Heart left ventricle (tissue), 16 donors: ENCODE measurements at regions not wholly inside any gene's neighbourhood (a gene's known extent, or its start where the extent isn't known, plus 50 kb on each side); places are given as distances from the start of the nearest gene placed in this dataset.

Experiments
- ATAC-seq, 4 donors: fragments of 200-7000 bp; cut with Tn5 transposase; one replicate each; pipeline ENCODE4 v1.9.1; 2020 to 2022; ENCODE audit warnings: moderate library complexity in 4 of 4, mild to moderate bottlenecking in 3 of 4, moderate number of reproducible peaks in 1 of 4
- DNase-seq, 5 donors: peaks; one replicate each; pipeline ENCODE4 v3.0.0-alpha.2; 2020
- H3K27ac ChIP-seq, 12 donors: fragments of 200-600 bp; sonication (generic) in 4 of 12; one replicate each; pipeline versions ENCODE4 v1.5.0 to v1.8.0; 2016 to 2022; ENCODE audit warnings: mild to moderate bottlenecking in 2 of 12
- H3K27me3 ChIP-seq, 9 donors: fragments of 200-600 bp; sonication (generic) in 2 of 9; one replicate each; pipeline versions ENCODE4 v1.5.1 to v1.8.0; 2016 to 2022; ENCODE audit warnings: mild to moderate bottlenecking in 3 of 9
- H3K36me3 ChIP-seq, 9 donors: fragments of 200-600 bp; sonication (generic) in 2 of 9; one replicate each; pipeline versions ENCODE4 v1.5.0 to v1.8.0; 2018 to 2022; ENCODE audit warnings: mild to moderate bottlenecking in 2 of 9
- H3K4me1 ChIP-seq, 12 donors: fragments of 200-600 bp; sonication (generic) in 4 of 12; one replicate each; pipeline versions ENCODE4 v1.5.0 to v1.8.0; 2016 to 2022; ENCODE audit warnings: mild to moderate bottlenecking in 3 of 12
- H3K4me3 ChIP-seq, 12 donors: fragments of 200-600 bp; sonication (generic) in 4 of 12; one replicate each; pipeline versions ENCODE4 v1.5.0 to v1.8.0; 2017 to 2022; ENCODE audit warnings: mild to moderate bottlenecking in 9 of 12, moderate library complexity in 4 of 12
- H3K9me3 ChIP-seq, 12 donors: fragments of 200-600 bp; sonication (generic) in 4 of 12; one replicate each; pipeline versions ENCODE4 v1.5.0 to v1.8.0; 2016 to 2022; ENCODE audit warnings: mild to moderate bottlenecking in 1 of 12
- POLR2A ChIP-seq, 2 donors: fragments of 450-650 bp; IDR thresholded peaks; one replicate each; pipeline ENCODE4 v1.6.1; 2017; ENCODE audit warnings: antibody characterized with exemption in 2 of 2, mild to moderate bottlenecking in 2 of 2, moderate library complexity in 2 of 2
- WGBS, 4 donors: extraction: QIAGEN DNeasy Blood & Tissue Kit in 2 of 4; methylation state at CpG; one replicate each; pipeline versions ENCODE4 v1.1.5 to v1.1.7; 2013 to 2018; 5-methylcytosine and 5-hydroxymethylcytosine counted together
- intact Hi-C, 10 donors: fragments of 100-400 bp; cut with DNase I; formaldehyde crosslinking; loops; one replicate each; pipeline versions ENCODE4 v1.11.1 to v1.14.2; 2022
- TF ChIP-seq, protein P1 (sequence below), 12 donors: fragments of 200-600 bp; sonication (generic) in 4 of 12; IDR thresholded peaks; one replicate each; pipeline versions ENCODE4 v1.5.0 to v1.8.0; 2018 to 2022; ENCODE audit warnings: antibody characterized with exemption in 12 of 12, mild to moderate bottlenecking in 5 of 12
- donor health status: ischemic (EF 13 %, LVEDD 7.1; RV severe dilation, severe dysfunction).
- donor health status: healthy with polysubstance abuse.
- donor health status: DM: no; HTN: yes; CAD: no.
- donor health status: DM: no; HTN: no; CAD: no.
- donor health status: ischemic (EF 25% LVEDD 6.9; RV normal size, moderate dysfunction).
- donor health status: ischemic (EF 25% LVEDD 5.7; RV mildly dilated, moderate dysfunction).
- donor health status: healthy.
- donor health status: DM: yes; HTN: yes; CAD: no.
- donor health status: ischemic (EF 35%, LVEDD 5.7; RV mildly dilated, moderate dysfunction).
- donor health status: nonischemic (EF 11% LVEDD 7.7; RV severe dilation, severe dysfunction).
- donor health status: DM: yes; HTN: yes; CAD: no.
- donor health status: PGD.
- donor health status: ischemic (EF 29% LVEDD 5.4; RV normal size, mild dysfunction).
- donor health status: nonischemic (EF 23%, LVEDD 6.1; RV moderate dilation, normal function).

DNA sequence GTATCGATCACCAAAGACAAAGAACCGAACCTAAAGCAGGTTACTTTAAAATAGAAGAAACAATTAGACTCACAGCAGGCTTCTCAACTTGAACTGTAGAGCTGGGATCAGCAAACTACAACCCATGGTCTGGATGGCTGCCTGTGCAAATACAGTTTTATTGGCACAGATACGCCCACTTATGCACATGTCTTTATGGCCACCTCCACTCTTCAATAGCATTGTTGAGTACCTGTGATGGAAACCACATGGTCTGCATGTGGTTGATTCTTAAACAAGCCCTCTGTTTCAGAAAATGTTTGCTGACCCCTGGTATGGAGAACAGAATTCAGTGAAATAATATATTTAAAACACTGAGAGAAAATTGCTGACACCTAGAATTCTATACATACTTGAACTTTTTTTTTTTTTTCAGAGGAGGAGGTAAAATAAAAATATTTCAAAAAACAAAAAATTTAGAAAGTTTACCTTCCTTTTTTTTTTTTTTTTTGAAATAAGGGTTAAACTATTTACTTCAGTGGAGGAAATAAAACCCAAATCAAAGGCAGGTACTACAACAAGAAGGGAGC lies 263.8 kb upstream of the ATP10A start:
- Histone ChIP-seq H3K9me3 (no peaks in the 10 kb centered on the region), H3K4me1 (no peaks in the 10 kb centered on the region), H3K27ac (no peak overlapping the region), H3K27me3 (peaks cover 0 to 26% (median 0%) of the 10 kb centered on the region in 9 donors), H3K4me3 (no peak overlapping the region), H3K36me3 (no peaks in the 10 kb centered on the region)
- no peak for TF ChIP-seq POLR2A (IDR thresholded peaks at IDR 0.05)
- TF ChIP-seq, protein P1, sequence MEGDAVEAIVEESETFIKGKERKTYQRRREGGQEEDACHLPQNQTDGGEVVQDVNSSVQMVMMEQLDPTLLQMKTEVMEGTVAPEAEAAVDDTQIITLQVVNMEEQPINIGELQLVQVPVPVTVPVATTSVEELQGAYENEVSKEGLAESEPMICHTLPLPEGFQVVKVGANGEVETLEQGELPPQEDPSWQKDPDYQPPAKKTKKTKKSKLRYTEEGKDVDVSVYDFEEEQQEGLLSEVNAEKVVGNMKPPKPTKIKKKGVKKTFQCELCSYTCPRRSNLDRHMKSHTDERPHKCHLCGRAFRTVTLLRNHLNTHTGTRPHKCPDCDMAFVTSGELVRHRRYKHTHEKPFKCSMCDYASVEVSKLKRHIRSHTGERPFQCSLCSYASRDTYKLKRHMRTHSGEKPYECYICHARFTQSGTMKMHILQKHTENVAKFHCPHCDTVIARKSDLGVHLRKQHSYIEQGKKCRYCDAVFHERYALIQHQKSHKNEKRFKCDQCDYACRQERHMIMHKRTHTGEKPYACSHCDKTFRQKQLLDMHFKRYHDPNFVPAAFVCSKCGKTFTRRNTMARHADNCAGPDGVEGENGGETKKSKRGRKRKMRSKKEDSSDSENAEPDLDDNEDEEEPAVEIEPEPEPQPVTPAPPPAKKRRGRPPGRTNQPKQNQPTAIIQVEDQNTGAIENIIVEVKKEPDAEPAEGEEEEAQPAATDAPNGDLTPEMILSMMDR (IDR thresholded peaks at IDR 0.05), result no peak
- no peak for DNase-seq
- intact Hi-C loops, result no loop called here
- 89 to 91% (median 90%) methylated on average over 3 of the region's 3 CpGs for WGBS, 4 donors
- no peak for ATAC-seq

DNA sequence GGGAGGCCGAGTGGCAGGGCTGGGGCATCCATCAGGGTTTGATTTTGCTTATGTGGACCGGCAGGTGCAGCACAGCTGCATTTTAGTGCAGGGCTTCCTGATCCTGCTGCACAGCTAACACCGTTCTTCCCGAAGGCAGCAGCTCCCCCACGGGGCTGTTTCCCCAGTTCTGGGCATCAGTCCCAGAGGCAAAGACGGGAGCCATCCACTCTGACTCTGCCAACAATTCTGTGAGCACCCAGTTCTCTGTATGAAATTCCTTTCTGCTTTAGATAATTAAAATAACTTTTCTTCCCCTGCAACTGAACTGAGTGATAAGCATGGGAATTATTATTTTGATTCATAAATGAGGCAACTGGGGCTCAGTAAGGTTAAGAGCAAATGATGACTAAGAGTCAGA lies 262.9 kb upstream of the ATP10A start:
- TF ChIP-seq POLR2A (IDR thresholded peaks at IDR 0.05), result no peak
- TF ChIP-seq, protein P1 (IDR thresholded peaks at IDR 0.05), result no peak
- WGBS, 4 donors, result 43 to 58% (median 50%) methylated on average over 6 of the region's 6 CpGs
- intact Hi-C loops, result no loop called here
- no peak overlapping the region for H3K27ac ChIP-seq
- no peaks in the 10 kb centered on the region for H3K4me1 ChIP-seq
- H3K4me3 ChIP-seq, result no peak overlapping the region
- DNase-seq (no peak), ATAC-seq (peak in 3 of 4 donors; percentile 60 to 73 (median 68))
- H3K27me3 ChIP-seq, result peaks cover 0 to 26% (median 0%) of the 10 kb centered on the region in 9 donors
- no peaks in the 10 kb centered on the region for H3K9me3 ChIP-seq
- H3K36me3 ChIP-seq, result no peaks in the 10 kb centered on the region

DNA sequence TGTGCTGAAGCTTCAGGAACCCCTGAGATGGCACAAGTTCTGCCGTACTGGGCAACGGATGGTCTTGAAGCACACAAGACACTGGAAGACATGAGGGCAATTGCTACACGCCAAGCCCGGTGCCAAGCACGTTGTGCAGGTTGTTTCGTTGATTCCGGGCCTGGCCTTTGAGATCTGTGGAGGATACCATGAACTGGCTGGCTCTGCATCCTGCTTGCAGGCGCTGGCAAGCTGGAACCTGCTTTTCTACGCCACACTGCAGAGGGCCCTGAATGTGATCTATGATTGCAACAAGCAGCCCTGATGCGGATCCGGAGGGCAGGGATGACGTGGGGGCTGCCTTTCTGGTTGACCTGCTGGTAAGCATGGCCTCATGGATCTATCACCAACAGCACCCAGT lies 262.5 kb upstream of the ATP10A start:
- WGBS, 4 donors, result 84 to 88% (median 87%) methylated on average over 10 to 12 of the region's 12 CpGs

DNA sequence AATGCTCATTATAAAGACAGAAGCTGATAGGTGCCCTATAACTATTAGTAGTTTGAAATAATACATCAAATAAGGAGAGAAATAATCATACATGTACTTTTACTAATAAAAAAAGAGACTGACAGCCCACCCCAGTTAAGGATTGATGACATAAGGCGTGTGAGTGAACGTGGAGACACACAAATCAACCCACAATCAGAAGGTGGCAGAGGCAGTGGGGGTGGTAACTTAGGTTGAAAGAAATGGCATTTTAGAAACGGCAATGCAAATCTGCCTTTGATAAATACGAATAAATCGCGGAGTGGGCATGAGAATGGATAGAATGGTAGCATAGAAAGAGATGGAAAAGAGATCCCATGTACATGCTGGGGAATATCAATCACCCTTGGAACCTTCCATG lies 256.2 kb upstream of the ATP10A start:
- DNase-seq (no peak), ATAC-seq (no peak)
- Histone ChIP-seq H3K27me3 (no peaks in the 10 kb centered on the region), H3K4me3 (no peak overlapping the region), H3K27ac (no peak overlapping the region), H3K36me3 (no peaks in the 10 kb centered on the region), H3K9me3 (no peaks in the 10 kb centered on the region), H3K4me1 (no peaks in the 10 kb centered on the region)
- no peak for TF ChIP-seq POLR2A (IDR thresholded peaks at IDR 0.05)
- TF ChIP-seq, protein P1 (IDR thresholded peaks at IDR 0.05), result no peak
- WGBS, 4 donors, result 82 to 90% (median 88%) methylated on average over 6 of the region's 6 CpGs
- intact Hi-C loops, result no loop called here

More for the DNA sequence above, 262.5 kb upstream of the ATP10A start:
- H3K4me1 ChIP-seq, result no peaks in the 10 kb centered on the region
- H3K36me3 ChIP-seq, result no peaks in the 10 kb centered on the region
- H3K4me3 ChIP-seq, result no peak overlapping the region
- ATAC-seq (no peak), DNase-seq (no peak)
- intact Hi-C loops, result no loop called here
- peaks cover 0 to 26% (median 0%) of the 10 kb centered on the region in 9 donors for H3K27me3 ChIP-seq
- TF ChIP-seq POLR2A (IDR thresholded peaks at IDR 0.05), result no peak
- TF ChIP-seq, protein P1 (IDR thresholded peaks at IDR 0.05), result no peak
- H3K9me3 ChIP-seq, result no peaks in the 10 kb centered on the region
- H3K27ac ChIP-seq, result no peak overlapping the region
